ENCODE measurements at regions not wholly inside any gene's neighbourhood (a gene's known extent, or its start where the extent isn't known, plus 50 kb on each side); places are given as distances from the start of the nearest gene placed in this dataset.

DNA sequence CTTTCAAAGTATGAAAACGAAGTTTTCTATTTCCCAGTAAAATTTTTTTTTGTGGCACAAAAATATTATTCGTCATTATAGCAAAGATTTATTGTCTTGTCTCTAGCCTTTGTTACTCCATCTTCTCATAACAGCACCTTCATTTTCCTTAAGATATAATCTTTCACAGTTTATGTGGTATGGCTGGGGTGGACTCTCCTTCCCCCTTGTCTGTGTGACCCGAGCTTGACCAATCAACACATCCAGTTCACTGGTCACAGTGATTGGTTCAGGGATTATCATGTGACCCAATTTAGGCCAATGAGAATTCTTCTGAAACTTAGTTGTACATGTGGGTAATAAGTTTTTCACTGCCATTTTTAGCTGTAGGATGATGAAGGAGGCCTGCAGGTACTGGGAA lies 71.2 kb upstream of the DCBLD2 start:
- TF ChIP-seq EZH2phosphoT487 (IDR thresholded peaks at IDR 0.05; ENCODE audit: borderline replicate concordance) (no peak), CTCF (conservative IDR thresholded peaks at IDR 0.05; ENCODE audit: low read length) (no peak)
